Colonic mucosa (tissue), 4 donors: ENCODE measurements at regions not wholly inside any gene's neighbourhood (a gene's known extent, or its start where the extent isn't known, plus 50 kb on each side); places are given as distances from the start of the nearest gene placed in this dataset.
A peak's percentile ranks its signal among the peaks of the same experiment; 100 is the strongest.

Experiments used
- DNase-seq: peaks from one replicate; pipeline ENCODE4 v3.0.0-alpha.2; 2020
- H3K27ac ChIP-seq: fragments of 200-600 bp; one replicate; pipeline ENCODE4 v1.8.0; 2021
- H3K27me3 ChIP-seq: fragments of 200-600 bp; one replicate; pipeline ENCODE4 v1.8.0; 2021
- H3K36me3 ChIP-seq: fragments of 200-600 bp; one replicate; pipeline ENCODE4 v1.8.0; 2021
- H3K4me1 ChIP-seq: fragments of 200-600 bp; one replicate; pipeline ENCODE4 v1.8.0; 2021; ENCODE audit warnings: mild to moderate bottlenecking
- H3K4me3 ChIP-seq: fragments of 200-600 bp; one replicate; pipeline ENCODE4 v1.8.0; 2021
- H3K9ac ChIP-seq, 2 donors: one replicate each; pipeline ENCODE4 v1.7.0; 2013; ENCODE audit warnings: control low read depth in 2 of 2, low read depth in 2 of 2, low read length in 2 of 2
- H3K9me3 ChIP-seq: fragments of 200-600 bp; one replicate; pipeline ENCODE4 v1.8.0; 2021
- CTCF ChIP-seq: fragments of 200-600 bp; IDR thresholded peaks from one replicate; pipeline ENCODE4 v1.8.0; 2022; ENCODE audit warnings: antibody characterized with exemption, mild to moderate bottlenecking
- intact Hi-C: fragments of 100-400 bp; cut with DNase I; formaldehyde crosslinking; loops from one replicate; pipeline ENCODE4 v1.14.1; 2022
- donor health status: healthy.
- donor health status: DM: no; HTN: no; CAD: no.
- donor health status: DM: no; HTN: no; CAD: no.

- no peak overlapping the region for H3K9ac ChIP-seq
- no peaks in the 10 kb centered on the region for H3K4me1 ChIP-seq
- TF ChIP-seq CTCF = no peak
- H3K9me3 ChIP-seq = no peaks in the 10 kb centered on the region
- intact Hi-C loops = no loop called here
- H3K4me3 ChIP-seq = no peak overlapping the region
- H3K27ac ChIP-seq = no peak overlapping the region
- H3K36me3 ChIP-seq = no peaks in the 10 kb centered on the region
- H3K27me3 ChIP-seq = peaks cover 45% of the 10 kb centered on the region
- DNase-seq = no peak
These were observed 76.0 kb upstream of the IFNE start for GRCh38 chr9:21558079-21558478.

GRCh38 chr9:21558615-21559401, 76.7 kb upstream of the IFNE start:
- Histone ChIP-seq H3K27ac (no peak overlapping the region), H3K9me3 (no peaks in the 10 kb centered on the region), H3K27me3 (peaks cover 45% of the 10 kb centered on the region), H3K36me3 (no peaks in the 10 kb centered on the region), H3K4me3 (peak overlapping the region; percentile 46), H3K4me1 (no peaks in the 10 kb centered on the region), H3K9ac (no peak overlapping the region)
- DNase-seq = no peak
- intact Hi-C loops = no loop called here
- TF ChIP-seq CTCF = no peak

- intact Hi-C loops = no loop called here
- Histone ChIP-seq H3K27me3 (peaks cover 45% of the 10 kb centered on the region), H3K9ac (no peak overlapping the region), H3K27ac (no peak overlapping the region), H3K4me1 (no peaks in the 10 kb centered on the region), H3K36me3 (no peaks in the 10 kb centered on the region), H3K9me3 (no peaks in the 10 kb centered on the region), H3K4me3 (peak overlapping the region; percentile 46)
- peak; percentile 25 for DNase-seq
- no peak for TF ChIP-seq CTCF
These were observed 77.5 kb upstream of the IFNE start for GRCh38 chr9:21559402-21560280.

GRCh38 chr9:21560281-21560745, 78.2 kb upstream of the IFNE start:
- H3K36me3 ChIP-seq = no peaks in the 10 kb centered on the region
- no peaks in the 10 kb centered on the region for H3K9me3 ChIP-seq
- intact Hi-C loops = no loop called here
- H3K4me1 ChIP-seq = no peaks in the 10 kb centered on the region
- TF ChIP-seq CTCF = no peak
- H3K9ac ChIP-seq = no peak overlapping the region
- no peak for DNase-seq
- peak overlapping the region; percentile 46 for H3K4me3 ChIP-seq
- peaks cover 45% of the 10 kb centered on the region for H3K27me3 ChIP-seq
- H3K27ac ChIP-seq = no peak overlapping the region

GRCh38 chr9:21561502-21561901, 79.4 kb upstream of the IFNE start:
- no peak overlapping the region for H3K4me3 ChIP-seq
- intact Hi-C loops = no loop called here
- H3K9me3 ChIP-seq = no peaks in the 10 kb centered on the region
- peaks cover 38% of the 10 kb centered on the region for H3K27me3 ChIP-seq
- H3K4me1 ChIP-seq = no peaks in the 10 kb centered on the region
- TF ChIP-seq CTCF = no peak
- no peak for DNase-seq
- H3K27ac ChIP-seq = no peak overlapping the region
- no peaks in the 10 kb centered on the region for H3K36me3 ChIP-seq
- H3K9ac ChIP-seq = no peak overlapping the region
